HepG2 (cell line): ENCODE measurements at regions not wholly inside any gene's neighbourhood (a gene's known extent, or its start where the extent isn't known, plus 50 kb on each side); places are given as distances from the start of the nearest gene placed in this dataset.

Experiments
- ATAC-seq: fragments of 200-7000 bp; cut with Tn5 transposase; 3 replicates; pipeline ENCODE4 v1.9.1; 2020; ENCODE audit warnings: mild to moderate bottlenecking, moderate library complexity
- BruUV-seq: library from RNA; stranded (reverse); fragments of 400-500 nt; replicated peaks from 2 replicates; lab custom pipeline; 2021; lab: Mats Ljungman, UMichigan
- CTCF ChIA-PET: fragments of 300-600 bp; formaldehyde crosslinking; extraction: SDS; loops from one replicate; lab custom pipeline; 2021; ENCODE audit warnings: low total read pairs, inconsistent platforms, low intra/inter-chr PET ratio; lab: Yijun Ruan, JAX
- POLR2A ChIA-PET: fragments of 350-600 bp; sonication (Branson Sonifier 250); formaldehyde crosslinking; loops from one replicate; lab custom pipeline; 2020; ENCODE audit warnings: antibody characterized with exemption, inconsistent platforms; lab: Yijun Ruan, JAX
- DNase-seq: peaks from one replicate; pipeline ENCODE4 v3.0.0-alpha.2; 2015; ENCODE audit warnings: low spot score
- FAIRE-seq: peaks from 3 replicates; lab custom pipeline; 2011; peaks lifted over from hg19 to GRCh38; lab: Jason Lieb, UNC
- H2AFZ ChIP-seq: one replicate; pipeline ENCODE4 v1.6.1; 2011; ENCODE audit warnings: low read length, inconsistent platforms
- H3K27ac ChIP-seq: fragments of 300-600 bp; 3 replicates; pipeline ENCODE4 v1.8.0; 2011; ENCODE audit warnings: mixed run types, mild to moderate bottlenecking, mixed read lengths, low read length, inconsistent platforms; ENCODE audit not compliant: insufficient read depth; ENCODE audit errors: extremely low read length
- H3K27me3 ChIP-seq, 2 experiments: fragments of 200-600 bp in 1 of 2; 2 replicates in 1 of 2; 3 replicates in 1 of 2; pipeline versions ENCODE4 v1.6.0 to v1.8.0; 2011; ENCODE audit warnings: low read length in 2 of 2, mild to moderate bottlenecking in 2 of 2, moderate library complexity in 2 of 2, inconsistent platforms in 1 of 2; ENCODE audit not compliant: insufficient read depth in 2 of 2, control insufficient read depth in 1 of 2
- H3K36me3 ChIP-seq, 2 experiments: fragments of 200-600 bp in 1 of 2; replicated peaks in 1 of 2; 2 replicates in 1 of 2; 3 replicates in 1 of 2; pipeline versions ENCODE4 v1.5.1 to v1.8.0; 2011; ENCODE audit warnings: low read length in 2 of 2, inconsistent platforms in 1 of 2; ENCODE audit not compliant: insufficient read depth in 2 of 2, control insufficient read depth in 1 of 2
- H3K4me1 ChIP-seq: 2 replicates; pipeline ENCODE4 v1.5.1; 2012; ENCODE audit warnings: low read length, inconsistent platforms; ENCODE audit not compliant: insufficient read depth
- H3K4me2 ChIP-seq: 2 replicates; pipeline ENCODE4 v1.6.0; 2011; ENCODE audit warnings: low read depth, low read length, inconsistent platforms
- H3K4me3 ChIP-seq, 3 experiments: fragments of 200-600 bp in 1 of 3; sonication (generic), shearing (Covaris generic) in 1 of 3; replicated peaks in 1 of 3; 2 replicates each; pipeline ENCODE4 v1.5.1; 2011 to 2016; ENCODE audit warnings: low read length in 3 of 3, inconsistent platforms in 2 of 3, low read depth in 2 of 3, mild to moderate bottlenecking in 2 of 3, control low read depth in 1 of 3, mixed read lengths in 1 of 3; ENCODE audit not compliant: insufficient read depth in 1 of 3
- H3K79me2 ChIP-seq: one replicate; pipeline ENCODE4 v1.6.1; 2011; ENCODE audit warnings: low read length, inconsistent platforms; ENCODE audit not compliant: insufficient read depth
- H3K9ac ChIP-seq: 2 replicates; pipeline ENCODE4 v1.6.0; 2011; ENCODE audit warnings: mild to moderate bottlenecking, low read depth, low read length, inconsistent platforms; ENCODE audit not compliant: insufficient read depth
- H3K9me3 ChIP-seq: 2 replicates; pipeline ENCODE4 v1.5.1; 2012; ENCODE audit warnings: mild to moderate bottlenecking, low read length
- H4K20me1 ChIP-seq: 2 replicates; pipeline ENCODE4 v1.6.0; 2011; ENCODE audit warnings: inconsistent platforms, mild to moderate bottlenecking, low read length, moderate library complexity; ENCODE audit not compliant: insufficient read depth
- ARID2 ChIP-seq: sonication (generic); formaldehyde crosslinking; IDR thresholded peaks from 2 replicates; pipeline ENCODE4 v1.8.1; 2022; ENCODE audit warnings: mild to moderate bottlenecking, missing genetic modification reagents, borderline replicate concordance
- MEF2D ChIP-seq: sonication (generic); formaldehyde crosslinking; IDR thresholded peaks from 2 replicates; pipeline ENCODE4 v1.5.1; 2020; ENCODE audit warnings: mild to moderate bottlenecking, missing genetic modification reagents
- NFYC ChIP-seq: IDR thresholded peaks from 2 replicates; pipeline ENCODE4 v1.6.1; 2016; ENCODE audit warnings: missing genetic modification reagents, missing compliant biosample characterization
- POGK ChIP-seq: sonication (generic); formaldehyde crosslinking; conservative IDR thresholded peaks from 2 replicates; pipeline ENCODE4 v1.8.0; 2022; ENCODE audit warnings: mild to moderate bottlenecking, moderate library complexity, missing genetic modification reagents
- ZBTB20 ChIP-seq: sonication (generic); formaldehyde crosslinking; IDR thresholded peaks from 2 replicates; pipeline ENCODE4 v1.8.1; 2023; ENCODE audit warnings: missing genetic modification reagents, low read depth, mild to moderate bottlenecking, borderline replicate concordance
- ZFP37 ChIP-seq: sonication (generic); formaldehyde crosslinking; IDR thresholded peaks from 2 replicates; pipeline ENCODE4 v1.4.0; 2020; ENCODE audit warnings: missing genetic modification reagents, borderline replicate concordance
- ZNF18 ChIP-seq: sonication (generic); formaldehyde crosslinking; IDR thresholded peaks from 2 replicates; pipeline ENCODE4 v1.8.0; 2022; ENCODE audit warnings: mild to moderate bottlenecking, missing genetic modification reagents; ENCODE audit not compliant: insufficient replicate concordance
- ZNF30 ChIP-seq: sonication (generic); formaldehyde crosslinking; IDR thresholded peaks from 2 replicates; pipeline ENCODE4 v1.5.0; 2020; ENCODE audit warnings: mild to moderate bottlenecking, missing genetic modification reagents
- ZNF382 ChIP-seq: sonication (generic); formaldehyde crosslinking; IDR thresholded peaks from 2 replicates; pipeline ENCODE4 v1.5.0; 2020; ENCODE audit warnings: missing genetic modification reagents, mild to moderate bottlenecking, borderline replicate concordance
- ZNF430 ChIP-seq: sonication (generic); formaldehyde crosslinking; IDR thresholded peaks from 2 replicates; pipeline ENCODE4 v1.9.0; 2021; ENCODE audit warnings: mild to moderate bottlenecking, missing genetic modification reagents
- ZNF44 ChIP-seq: sonication (generic); formaldehyde crosslinking; IDR thresholded peaks from 2 replicates; pipeline ENCODE4 v1.5.1; 2020; ENCODE audit warnings: mild to moderate bottlenecking, missing genetic modification reagents
- ZNF501 ChIP-seq: sonication (generic); formaldehyde crosslinking; IDR thresholded peaks from 2 replicates; pipeline ENCODE4 v1.5.1; 2020; ENCODE audit warnings: mild to moderate bottlenecking, moderate library complexity, missing genetic modification reagents
- ZNF549 ChIP-seq: sonication (generic); formaldehyde crosslinking; IDR thresholded peaks from 2 replicates; pipeline ENCODE4 v1.5.0; 2020; ENCODE audit warnings: missing genetic modification reagents
- ZNF589 ChIP-seq: sonication (generic); formaldehyde crosslinking; conservative IDR thresholded peaks from 2 replicates; pipeline ENCODE4 v1.8.0; 2022; ENCODE audit warnings: mild to moderate bottlenecking, moderate library complexity, missing genetic modification reagents
- ZNF687 ChIP-seq: sonication (generic); formaldehyde crosslinking; IDR thresholded peaks from 2 replicates; pipeline ENCODE4 v1.5.1; 2020; ENCODE audit warnings: mild to moderate bottlenecking, missing genetic modification reagents, moderate library complexity
- ZNF761 ChIP-seq: sonication (generic); formaldehyde crosslinking; conservative IDR thresholded peaks from 2 replicates; pipeline ENCODE4 v1.4.0; 2020; ENCODE audit warnings: mild to moderate bottlenecking, missing genetic modification reagents
- WGBS: methylation state at CpG from one replicate; pipeline ENCODE4 v1.1.6; 2017; ENCODE audit warnings: low lambda C conversion rate; 5-methylcytosine and 5-hydroxymethylcytosine counted together
- in situ Hi-C: cut with HindIII; loops from 2 replicates; pipeline ENCODE4 v1.10.0; 2017; ENCODE audit warnings: low pct_unique_long_range_greater_than_20kb; ENCODE audit not compliant: extremely low pct_ligation_motif_present
- intact Hi-C: fragments of 100-400 bp; cut with micrococcal nuclease; formaldehyde crosslinking; loops from one replicate; pipeline ENCODE4 v1.10.0; 2022; ENCODE audit not compliant: unreplicated experiment

- intact Hi-C loops, result no loop called here
- H4K20me1 ChIP-seq, result no peaks in the 10 kb centered on the region
- no TSS peak for BruUV-seq
- DNase-seq, result no peak
- in situ Hi-C loops, result no loop called here
- FAIRE-seq, result no peak
- no peak overlapping the region for H3K27ac ChIP-seq
- no peaks in the 10 kb centered on the region for H3K4me1 ChIP-seq
- H3K9me3 ChIP-seq, result no peaks in the 10 kb centered on the region
- 2% methylated on average over 1 of the region's 1 CpG for WGBS
- CTCF ChIA-PET, result no interaction called here
- H3K4me2 ChIP-seq, result no peak overlapping the region
- H2AFZ ChIP-seq, result no peak overlapping the region
- no peak for ATAC-seq
- H3K79me2 ChIP-seq, result no peaks in the 10 kb centered on the region
- H3K4me3 ChIP-seq, result no peak overlapping the region
- no peaks in the 10 kb centered on the region for H3K36me3 ChIP-seq
- H3K27me3 ChIP-seq, result peaks cover 0 to 9% of the 10 kb centered on the region in 2 experiments; a peak in 3 of 5 replicates
- POLR2A ChIA-PET, result no interaction called here
- no peak overlapping the region for H3K9ac ChIP-seq
- TF ChIP-seq ZBTB20 (CRISPR knock-in tag), result no peak
- TF ChIP-seq MEF2D (CRISPR knock-in tag), result no peak
- no peak for TF ChIP-seq ZNF30 (CRISPR knock-in tag)
- no peak for TF ChIP-seq ZNF44 (CRISPR knock-in tag)
- TF ChIP-seq ZNF430 (CRISPR knock-in tag), result no peak
- no peak for TF ChIP-seq ZNF589 (CRISPR knock-in tag)
- TF ChIP-seq ZNF18 (CRISPR knock-in tag), result no peak
- no peak for TF ChIP-seq ZNF761
- no peak for TF ChIP-seq ZNF382 (CRISPR knock-in tag)
- no peak for TF ChIP-seq ZNF687 (CRISPR knock-in tag)
- TF ChIP-seq POGK (CRISPR knock-in tag), result no peak
- no peak for TF ChIP-seq ZFP37 (CRISPR knock-in tag)
- no peak for TF ChIP-seq ZNF549
- no peak for TF ChIP-seq NFYC (CRISPR knock-in tag)
- TF ChIP-seq ZNF501 (CRISPR knock-in tag), result no peak
- no peak for TF ChIP-seq ARID2
Observed at GRCh38 chr2:196584903-196585302, 54.6 kb upstream of the CCDC150 start.
